Fibroblast of villous mesenchyme (primary cell): ENCODE measurements at regions not wholly inside any gene's neighbourhood (a gene's known extent, or its start where the extent isn't known, plus 50 kb on each side); places are given as distances from the start of the nearest gene placed in this dataset.
"Not testable (repeated sequence)": the region's sequence is repeated elsewhere in the genome, so short reads cannot be mapped to it uniquely, and the experiment has no call there.

Experiments used
- DNase-seq: peaks from one replicate; pipeline ENCODE4 v3.0.0-alpha.2; 2010; ENCODE audit warnings: low read depth
- H3K4me3 ChIP-seq: 2 replicates; pipeline ENCODE4 v1.5.1; 2011; ENCODE audit warnings: low read depth, mild to moderate bottlenecking, low read length
- CTCF ChIP-seq: IDR thresholded peaks from 2 replicates; pipeline ENCODE4 v1.5.1; 2012; ENCODE audit warnings: low read depth, mild to moderate bottlenecking, low read length; ENCODE audit not compliant: insufficient read depth

GRCh38 chr13:44786756-44787155 is 202.5 kb downstream of the NUFIP1 start:
- no peak for DNase-seq
- H3K4me3 ChIP-seq: no peak overlapping the region
- no peak for TF ChIP-seq CTCF

- H3K4me3 ChIP-seq: no peak overlapping the region
- DNase-seq: no peak
- TF ChIP-seq CTCF: no peak
These were observed 203.9 kb downstream of the NUFIP1 start for GRCh38 chr13:44785401-44785800.

GRCh38 chr13:44784708-44785080 is 204.6 kb downstream of the NUFIP1 start:
- DNase-seq: no peak
- H3K4me3 ChIP-seq: no peak overlapping the region
- TF ChIP-seq CTCF: no peak

GRCh38 chr13:44783994-44784707 is 205.1 kb downstream of the NUFIP1 start:
- TF ChIP-seq CTCF: no peak
- DNase-seq: no peak

GRCh38 chr13:44780591-44781280 is 204.6 kb upstream of the TSC22D1 start:
- no peak for TF ChIP-seq CTCF
- no peak for DNase-seq
- no peak overlapping the region for H3K4me3 ChIP-seq

More at GRCh38 chr13:44783994-44784707, 205.1 kb downstream of the NUFIP1 start:
- H3K4me3 ChIP-seq: no peak overlapping the region

- no peak overlapping the region for H3K4me3 ChIP-seq
- no peak for TF ChIP-seq CTCF
- no peak for DNase-seq
These were observed 202.8 kb upstream of the TSC22D1 start for GRCh38 chr13:44778761-44779484.

- H3K4me3 ChIP-seq: not testable (repeated sequence)
These were observed 199.2 kb upstream of the TSC22D1 start for GRCh38 chr13:44775290-44775689.

More at GRCh38 chr13:44775290-44775689, 199.2 kb upstream of the TSC22D1 start:
- not testable (repeated sequence) for DNase-seq
